HG03066 (cell line): ENCODE measurements at regions not wholly inside any gene's neighbourhood (a gene's known extent, or its start where the extent isn't known, plus 50 kb on each side); places are given as distances from the start of the nearest gene placed in this dataset.
"Not testable (repeated sequence)": the region's sequence is repeated elsewhere in the genome, so short reads cannot be mapped to it uniquely, and the experiment has no call there.

Experiments
- ATAC-seq: cut with Tn5 transposase; IDR thresholded peaks from one replicate; pipeline ENCODE4 v1.9.1; 2021; ENCODE audit warnings: low read depth; ENCODE audit not compliant: unreplicated experiment

DNA sequence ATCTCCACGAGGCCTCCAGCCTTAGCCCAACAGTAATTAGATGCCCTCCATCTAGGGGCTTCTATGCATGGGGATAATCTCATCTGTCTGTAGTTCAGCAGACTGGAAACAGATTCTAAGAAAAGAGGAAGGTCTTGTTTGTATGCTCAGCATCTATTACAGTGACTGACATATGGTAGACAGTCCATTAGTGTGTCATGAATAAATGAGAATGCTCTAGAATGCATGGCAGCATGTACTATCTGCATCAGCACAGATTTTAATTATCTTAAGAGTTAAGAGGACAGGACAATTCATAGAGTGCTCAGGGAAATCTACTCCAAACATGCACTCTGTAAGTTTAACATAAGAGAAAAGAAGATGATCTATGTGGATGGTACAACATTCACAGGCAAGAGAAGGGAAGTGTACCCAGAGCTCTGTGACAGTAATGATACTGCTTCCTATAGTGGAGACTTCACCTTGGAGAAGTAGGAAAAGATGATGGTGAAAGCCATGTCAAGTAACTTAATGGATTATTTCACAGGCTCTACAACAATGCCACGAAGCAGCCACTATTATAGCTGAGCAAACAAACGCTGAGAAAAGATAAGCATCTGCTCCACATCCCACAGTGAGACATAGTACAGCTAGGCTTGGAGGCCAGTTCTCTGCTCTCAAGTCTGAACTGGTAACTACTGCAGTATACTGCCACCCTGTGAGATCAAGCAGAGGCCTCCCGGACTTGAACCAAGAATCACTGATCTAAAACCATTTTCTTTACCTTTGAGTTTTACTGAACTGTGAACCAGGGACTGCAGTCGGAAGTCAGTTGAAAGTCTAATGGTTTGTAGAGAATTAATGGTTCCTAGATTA, 309.2 kb upstream of the SPTLC3 start:
- ATAC-seq = no peak

DNA sequence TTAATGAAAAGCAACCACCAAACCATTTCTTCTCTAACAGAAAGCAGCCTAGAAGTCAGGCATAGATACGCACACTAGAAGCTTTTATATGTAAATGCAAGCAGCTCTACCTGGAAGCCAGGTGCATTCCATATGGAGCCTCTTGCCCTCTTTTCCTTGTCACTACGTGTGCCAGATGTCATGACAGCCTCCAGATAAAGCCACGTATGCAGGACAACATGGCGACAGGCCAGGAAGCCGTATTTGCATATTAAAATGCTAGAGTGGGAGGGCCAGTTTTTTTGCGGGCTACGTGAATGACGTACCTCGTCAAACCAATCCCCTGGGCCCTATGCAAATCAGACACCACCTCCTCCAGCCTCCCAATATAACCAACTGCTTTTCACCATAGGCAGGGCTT, 308.1 kb upstream of the SPTLC3 start:
- ATAC-seq = no peak

DNA sequence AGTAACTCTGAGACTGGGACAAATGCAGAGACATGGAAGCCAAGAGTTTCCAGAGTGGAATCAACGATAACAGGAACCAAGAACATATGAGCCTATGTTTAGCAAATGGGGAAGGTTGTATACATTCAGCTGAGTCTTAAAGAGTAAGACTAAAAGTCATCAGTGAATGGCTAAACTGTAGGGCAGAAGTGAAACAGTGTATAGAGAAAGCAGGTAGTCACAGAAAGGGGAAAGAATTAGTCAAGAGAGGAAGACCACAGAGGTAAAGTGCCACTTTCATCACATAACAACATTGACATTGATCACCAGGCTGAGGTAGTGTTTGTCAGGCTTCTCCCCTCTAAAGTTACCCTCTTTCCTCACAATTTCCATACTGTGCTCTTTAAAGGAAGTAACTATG, 306.5 kb upstream of the SPTLC3 start:
- ATAC-seq = no peak

DNA sequence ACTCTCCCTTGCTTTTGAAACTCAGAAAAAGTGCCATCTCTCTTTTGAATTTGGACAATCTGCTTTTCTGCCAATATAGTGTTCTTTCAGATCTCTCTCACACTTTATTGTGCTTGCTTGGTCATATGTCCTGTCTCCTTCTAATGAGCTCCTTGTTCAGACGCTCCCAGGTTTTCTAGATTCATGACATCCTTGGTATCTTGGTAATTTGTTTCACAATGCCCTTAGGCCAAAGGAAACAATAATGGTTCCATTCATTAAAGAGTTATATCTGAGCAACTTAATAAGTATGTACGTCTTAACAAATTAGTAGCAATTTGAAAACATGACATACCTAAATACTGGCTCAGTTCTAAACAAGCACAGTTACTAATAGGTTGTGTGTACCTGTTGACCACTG, 293.4 kb upstream of the SPTLC3 start:
- ATAC-seq = no peak

DNA sequence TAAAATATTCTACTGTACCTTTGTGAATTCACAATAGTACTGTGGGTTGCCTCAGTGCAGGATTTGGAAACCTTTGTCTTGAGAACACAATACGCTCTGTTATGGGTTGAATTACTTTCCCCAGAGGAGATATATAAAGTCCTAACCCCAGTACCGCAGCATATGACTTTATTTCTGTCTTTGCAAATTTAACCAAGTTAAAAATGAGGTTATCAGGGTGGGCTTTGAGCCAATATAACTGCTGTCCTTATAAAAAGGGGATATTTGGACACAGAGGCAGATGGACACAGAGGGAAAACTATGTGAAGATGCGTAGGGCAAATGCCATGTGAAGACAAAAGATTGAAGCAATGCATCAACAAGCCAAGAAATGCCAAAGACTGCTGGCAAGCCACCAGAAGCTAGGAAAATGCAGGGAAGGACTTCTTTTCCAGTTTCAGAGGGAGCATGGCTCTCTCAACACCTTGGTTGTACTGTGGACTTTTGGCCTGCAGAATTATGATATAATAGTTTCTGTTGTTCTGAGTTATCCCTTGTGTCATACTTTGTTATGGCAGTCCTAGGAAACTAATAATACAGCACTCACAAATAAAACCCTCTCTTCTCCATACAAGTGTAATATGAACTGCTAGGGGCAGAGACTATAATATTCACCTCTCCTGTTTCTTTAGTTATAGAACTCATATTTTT, 292.6 kb upstream of the SPTLC3 start:
- no peak for ATAC-seq

DNA sequence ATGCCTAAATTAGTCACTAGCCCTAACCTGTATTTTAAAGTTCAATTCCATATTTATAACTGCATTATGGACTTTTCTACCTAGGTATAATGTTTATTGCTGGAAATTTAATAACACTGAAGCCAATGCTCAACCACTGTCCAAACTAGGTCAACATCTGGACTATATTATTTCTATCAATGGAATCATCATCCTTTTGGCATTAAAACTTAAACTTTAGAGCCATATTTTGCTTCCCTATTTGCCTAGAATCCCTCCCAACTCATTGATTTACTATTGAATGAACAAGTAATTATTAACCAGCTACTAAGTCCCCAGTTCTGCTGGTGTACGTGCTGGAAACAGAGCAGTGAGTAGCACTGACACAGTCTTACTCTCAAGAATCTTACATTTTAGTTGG, 291.7 kb upstream of the SPTLC3 start:
- no peak for ATAC-seq

DNA sequence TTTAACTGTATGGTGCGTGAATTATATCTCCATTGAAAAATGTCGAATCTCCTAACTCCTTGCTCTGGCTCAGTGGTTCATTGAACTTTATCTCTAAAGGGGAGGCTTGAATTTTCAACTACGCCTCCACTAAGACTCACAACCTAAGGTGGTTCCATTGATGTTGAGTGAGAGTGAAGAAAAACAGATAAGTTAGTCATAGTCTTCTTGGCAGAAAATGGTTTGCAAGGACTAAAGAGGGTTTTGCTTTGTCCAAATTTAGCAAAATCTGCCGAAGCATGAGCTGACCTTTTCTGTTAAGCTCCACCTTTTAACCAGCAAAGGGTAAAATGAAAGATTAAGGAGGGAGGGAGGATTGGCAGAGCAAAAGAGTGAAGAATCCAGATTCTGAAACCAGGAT, 290.2 kb upstream of the SPTLC3 start:
- ATAC-seq = no peak

DNA sequence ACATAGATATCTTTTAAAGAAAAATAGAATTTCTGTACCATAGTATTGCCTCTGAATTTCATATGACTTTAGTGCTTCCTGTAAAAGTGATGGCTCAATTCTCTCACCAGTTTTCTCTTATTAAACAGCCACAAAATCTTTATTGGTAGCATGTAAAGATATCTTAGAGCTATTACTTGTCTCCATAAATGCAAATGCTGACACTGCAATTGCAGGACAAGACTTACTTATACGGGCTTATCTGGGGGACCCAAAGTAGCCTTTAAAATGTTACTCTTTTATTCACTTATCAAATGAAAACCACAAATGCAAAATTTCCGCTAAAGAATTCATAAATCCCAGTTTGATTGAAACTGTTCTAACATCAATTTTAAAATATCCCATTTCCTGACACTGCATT, 287.1 kb upstream of the SPTLC3 start:
- ATAC-seq = no peak

DNA sequence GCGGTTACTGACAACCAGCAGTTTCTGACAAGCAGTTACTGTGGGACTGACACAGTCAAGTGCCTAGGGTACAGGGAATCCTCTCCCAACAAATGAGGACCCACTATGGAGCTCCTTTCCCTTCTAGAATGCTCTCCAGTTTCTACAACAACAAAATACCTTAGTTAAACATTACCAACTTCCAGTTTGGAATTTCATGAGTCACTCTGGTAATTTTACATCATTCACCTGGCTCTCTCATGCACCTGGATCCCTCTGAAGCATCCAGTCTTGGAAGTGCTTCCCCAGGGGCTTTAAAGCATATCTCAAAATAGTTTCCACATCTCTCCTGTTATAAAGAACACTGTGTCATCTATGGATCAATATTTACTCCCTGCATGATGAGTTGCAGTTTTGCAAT, 286.7 kb upstream of the SPTLC3 start:
- ATAC-seq = no peak

DNA sequence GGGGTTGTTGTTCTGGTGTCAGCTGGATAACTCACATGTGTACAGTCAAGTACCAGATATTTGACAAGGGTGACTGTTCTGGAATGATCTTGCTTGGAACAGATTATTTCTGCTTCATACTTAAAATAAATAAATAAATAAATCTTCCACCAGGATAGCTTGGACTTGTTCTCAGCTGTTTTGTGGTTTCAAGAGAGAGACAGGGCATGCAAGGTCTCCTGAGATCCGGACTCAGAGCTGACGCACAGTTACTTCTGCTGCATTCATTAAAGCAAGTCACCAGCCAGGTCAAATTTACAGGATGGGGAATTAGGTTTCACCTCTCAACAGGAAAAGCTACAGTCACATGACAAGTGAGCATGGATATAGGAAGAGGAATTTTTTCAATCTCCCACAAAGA, 285.0 kb upstream of the SPTLC3 start:
- no peak for ATAC-seq

DNA sequence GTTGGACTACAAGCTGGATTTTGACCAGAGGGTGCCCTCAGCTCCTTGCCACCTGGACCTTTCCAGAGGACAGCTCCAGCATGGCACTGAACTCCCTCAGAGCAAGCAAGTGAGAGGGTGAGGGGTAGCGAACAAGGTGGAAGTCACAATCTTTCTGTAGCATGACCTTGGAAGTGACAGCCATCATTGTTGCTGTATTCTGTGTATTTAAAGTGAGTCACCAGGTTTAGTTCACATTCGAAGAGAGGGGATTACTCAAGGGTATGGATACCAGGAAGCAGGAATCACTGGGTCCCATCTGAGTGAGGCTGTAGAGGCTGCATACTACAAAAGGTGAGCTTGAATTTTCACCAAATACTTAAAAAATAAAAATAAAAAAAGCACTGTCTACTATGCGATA, 280.0 kb upstream of the SPTLC3 start:
- ATAC-seq = no peak

DNA sequence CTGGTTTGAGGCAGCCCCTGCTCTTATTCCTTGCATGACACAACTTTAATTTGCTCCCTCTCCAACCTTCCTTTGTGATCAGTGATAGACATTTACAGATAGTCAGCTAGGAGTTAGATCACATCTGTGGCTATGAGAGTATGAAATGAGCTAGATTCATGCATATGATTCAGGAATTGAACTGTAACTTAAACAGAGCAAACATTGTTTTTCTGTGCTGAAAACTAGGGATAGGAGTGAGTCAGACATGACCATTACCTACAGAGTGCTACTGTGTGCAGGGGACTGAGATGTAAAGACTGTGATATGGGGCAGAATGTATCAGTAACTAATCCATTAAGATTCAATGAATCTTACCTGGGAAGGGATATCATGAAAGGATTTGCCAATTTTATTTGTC, 279.4 kb upstream of the SPTLC3 start:
- ATAC-seq = no peak

DNA sequence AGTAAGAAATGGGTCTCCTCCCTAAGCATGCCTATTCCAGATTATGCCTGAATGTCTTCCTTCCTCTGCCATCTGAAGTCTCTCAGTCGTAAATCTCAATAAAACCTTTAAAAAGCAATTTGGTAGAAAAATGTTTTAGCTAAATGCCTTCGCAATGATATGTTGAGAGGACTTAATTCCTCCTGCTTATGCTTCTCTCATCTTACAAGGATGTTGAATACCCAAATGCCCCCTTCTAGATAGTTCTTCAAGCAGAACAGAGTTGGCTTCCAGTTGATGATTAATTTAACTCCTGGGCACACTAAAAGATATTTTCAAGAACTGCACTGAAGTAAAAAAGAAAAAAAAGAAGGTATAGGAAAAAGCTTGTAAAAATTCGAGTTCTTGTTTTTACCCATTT, 275.0 kb upstream of the SPTLC3 start:
- no peak for ATAC-seq

DNA sequence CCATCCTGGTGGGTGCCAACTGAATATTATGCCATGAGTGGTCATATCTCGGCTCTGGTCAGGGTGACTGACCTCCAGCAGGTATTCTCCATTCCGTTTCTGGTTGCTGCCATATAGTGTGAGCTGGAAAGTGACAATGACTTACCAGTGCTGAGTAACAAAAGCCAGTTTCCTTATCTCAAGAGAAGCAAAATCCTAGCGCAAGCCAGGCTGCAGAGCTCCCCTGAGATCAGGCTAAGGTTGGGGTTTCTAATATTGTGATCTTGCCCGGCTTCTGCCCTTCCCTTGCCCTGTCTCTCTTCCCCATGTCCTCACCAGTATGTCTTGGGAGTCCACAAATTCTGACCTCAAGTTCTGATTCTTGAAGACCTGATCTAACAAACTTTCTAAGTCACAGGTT, 271.3 kb upstream of the SPTLC3 start:
- ATAC-seq = no peak

DNA sequence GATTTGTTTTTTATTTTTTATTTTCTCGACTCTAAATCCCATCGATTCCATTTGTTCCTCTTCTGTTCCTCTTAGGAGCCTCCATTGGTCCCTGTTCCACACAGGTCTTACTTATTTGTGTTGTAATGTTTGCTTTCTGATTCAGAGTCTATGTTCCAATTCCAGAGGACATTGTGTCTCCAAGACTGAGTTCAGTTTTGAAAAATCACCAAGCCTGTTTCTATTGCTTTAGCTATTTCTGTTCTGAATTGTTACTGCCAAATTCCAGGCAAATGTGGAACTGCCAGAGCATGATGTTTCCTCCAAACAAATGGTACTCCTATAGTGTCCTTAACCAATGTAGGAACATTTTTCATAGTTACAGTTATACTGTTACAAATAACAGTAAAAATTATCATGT, 270.9 kb upstream of the SPTLC3 start:
- no peak for ATAC-seq

DNA sequence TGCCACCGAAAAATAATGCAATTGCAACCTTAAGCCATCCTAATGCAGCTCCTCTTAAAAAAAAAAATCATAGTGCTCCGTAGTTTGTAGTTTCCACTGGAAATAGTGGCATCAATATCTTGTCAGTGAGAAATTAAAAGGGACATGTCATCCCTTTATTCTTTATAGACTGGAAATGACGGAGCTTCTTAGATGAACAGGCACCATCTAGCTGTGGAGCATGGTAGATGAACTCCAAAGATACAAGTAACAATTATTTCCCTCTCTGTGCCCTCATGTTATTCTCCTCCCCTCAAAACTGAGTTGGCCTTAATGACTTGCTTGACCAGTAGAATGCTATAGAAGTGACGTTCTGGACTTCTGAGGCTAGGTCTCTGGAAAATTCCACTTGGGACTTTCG, 268.1 kb upstream of the SPTLC3 start:
- no peak for ATAC-seq

DNA sequence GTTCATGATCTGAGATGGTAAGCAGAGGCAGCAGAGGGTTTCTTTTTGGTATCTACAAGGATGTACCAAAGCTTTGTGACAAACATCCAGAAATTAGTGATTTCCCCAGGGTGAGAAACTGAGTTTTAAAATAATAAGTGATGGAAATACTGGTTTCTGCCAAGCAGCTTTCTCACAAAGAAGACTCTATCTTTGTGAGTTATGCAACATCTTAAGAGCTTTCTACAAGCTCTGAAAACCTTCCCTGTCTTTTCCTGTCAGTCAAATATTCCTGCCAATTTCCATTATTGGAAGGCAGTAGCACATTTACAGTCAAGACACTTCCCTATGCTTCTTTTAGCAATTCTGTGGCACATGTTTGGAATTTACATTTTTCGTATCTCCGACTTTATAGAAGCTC, 264.7 kb upstream of the SPTLC3 start:
- ATAC-seq = no peak

DNA sequence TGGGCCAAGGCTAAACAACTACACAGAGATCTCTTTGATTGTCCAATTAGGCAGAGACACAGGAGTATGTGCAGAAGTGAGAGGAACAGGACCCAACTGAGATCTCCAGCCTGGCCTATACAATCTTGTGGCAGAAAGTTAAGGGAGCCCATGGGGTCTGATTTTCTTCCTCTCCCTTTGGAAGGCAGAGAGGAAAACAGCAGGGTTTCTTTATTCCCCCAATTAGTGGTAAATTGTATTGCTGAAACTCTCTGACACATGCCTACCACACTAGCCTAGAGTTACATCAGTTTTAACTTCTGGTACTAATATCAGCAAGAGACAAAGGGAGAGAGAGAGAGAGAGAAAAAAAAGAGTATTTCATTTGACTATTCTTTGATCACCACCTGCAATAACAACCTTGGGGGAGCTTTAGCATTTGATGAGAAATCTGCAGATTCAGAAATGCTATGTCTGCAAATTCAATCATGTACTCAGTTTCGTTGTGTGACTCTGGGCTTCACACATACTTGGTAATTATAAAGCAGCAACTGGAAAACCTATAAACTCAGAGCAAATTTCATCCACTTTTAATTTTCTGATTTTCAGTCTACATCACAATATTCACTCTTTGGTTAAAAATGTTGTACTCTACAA, 260.3 kb upstream of the SPTLC3 start:
- ATAC-seq = no peak

DNA sequence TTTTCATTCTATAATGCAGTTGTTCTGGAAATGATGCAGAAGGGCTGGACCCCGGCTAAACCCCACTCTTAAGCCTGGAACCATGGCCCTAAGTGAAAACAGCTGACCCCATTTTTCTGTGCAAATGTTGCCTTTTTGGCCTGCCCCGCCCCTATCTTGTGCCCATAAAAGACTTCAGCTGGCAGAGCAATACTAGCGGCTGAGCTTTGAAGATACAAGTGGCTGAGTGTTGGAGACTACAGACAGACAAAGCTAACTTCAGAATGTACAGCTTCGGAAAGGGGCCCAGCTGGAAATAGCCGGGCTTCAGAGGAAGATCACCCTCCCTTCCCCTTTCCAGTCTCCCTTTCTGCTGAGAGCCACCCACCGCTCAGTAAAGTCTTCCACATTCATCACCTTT, 258.6 kb upstream of the SPTLC3 start:
- ATAC-seq = no peak

DNA sequence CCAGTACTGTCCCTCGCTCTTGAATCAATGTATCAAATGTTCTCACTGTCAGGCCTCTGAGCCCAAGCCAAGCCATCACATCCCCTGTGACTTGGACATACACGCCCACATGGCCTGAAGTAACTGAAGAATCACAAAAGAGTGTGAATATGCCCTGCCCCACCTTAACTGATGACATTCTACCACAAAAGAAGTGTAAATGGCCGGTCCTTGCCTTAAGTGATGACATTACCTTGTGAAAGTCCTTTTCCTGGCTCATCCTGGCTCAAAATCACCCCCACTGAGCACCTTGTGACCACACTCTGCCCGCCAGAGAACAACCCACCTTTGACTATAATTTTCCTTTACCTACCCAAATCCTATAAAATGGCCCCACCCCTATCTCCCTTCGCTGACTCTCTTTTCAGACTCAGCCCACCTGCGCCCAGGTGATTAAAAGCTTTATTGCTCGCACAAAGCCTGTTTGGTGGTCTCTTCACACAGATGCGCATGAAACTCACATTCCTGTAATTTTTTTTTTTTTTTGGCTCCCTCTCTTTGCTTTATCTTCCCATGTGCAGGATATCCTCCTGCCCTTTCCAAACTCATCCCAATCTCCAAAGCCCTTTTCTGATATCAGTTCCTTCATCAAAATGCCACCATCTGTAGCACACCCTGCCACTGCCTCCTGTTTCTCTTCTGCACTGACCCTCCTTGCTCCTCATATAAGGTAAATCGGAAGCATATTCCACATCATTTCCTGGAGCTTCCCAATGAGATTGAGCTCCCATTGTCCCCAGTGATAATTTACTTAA, 255.7 kb upstream of the SPTLC3 start:
- not testable (repeated sequence) for ATAC-seq

DNA sequence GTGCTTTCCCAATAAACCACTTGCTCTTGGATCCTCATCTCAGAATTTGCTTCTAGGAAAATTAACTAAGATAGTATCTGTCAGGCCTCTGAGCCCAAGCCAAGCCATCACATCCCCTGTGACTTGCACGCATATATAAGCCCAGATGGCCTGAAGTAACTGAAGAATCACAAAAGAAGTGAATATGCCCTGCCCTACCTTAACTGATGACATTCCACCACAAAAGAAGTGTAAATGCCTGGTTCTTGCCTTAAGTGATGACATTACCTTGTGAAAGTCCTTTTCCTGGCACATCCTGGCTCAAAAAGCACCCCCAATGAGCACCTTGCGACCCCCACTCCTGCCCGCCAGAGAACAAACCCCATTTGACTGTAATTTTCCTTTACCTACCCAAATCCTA, 255.0 kb upstream of the SPTLC3 start:
- ATAC-seq = not testable (repeated sequence)
